NCI-H460 (cell line): ENCODE measurements at regions not wholly inside any gene's neighbourhood (a gene's known extent, or its start where the extent isn't known, plus 50 kb on each side); places are given as distances from the start of the nearest gene placed in this dataset.
"Not testable (repeated sequence)": the region's sequence is repeated elsewhere in the genome, so short reads cannot be mapped to it uniquely, and the experiment has no call there.

ENCODE experiments used
- DNase-seq: peaks from one replicate; pipeline ENCODE4 v3.0.0-alpha.2; 2016; ENCODE audit warnings: low read depth; ENCODE audit errors: extremely low read depth

- DNase-seq: no peak
These were observed 144.9 kb upstream of the FER start for GRCh38 chr5:108602830-108603229.

GRCh38 chr5:108590799-108591198, 156.9 kb upstream of the FER start:
- no peak for DNase-seq

GRCh38 chr5:108588323-108588722, 159.4 kb upstream of the FER start:
- no peak for DNase-seq

- no peak for DNase-seq
These were observed 159.9 kb upstream of the FER start for GRCh38 chr5:108587821-108588220.

- DNase-seq: no peak
These were observed 166.7 kb upstream of the FER start for GRCh38 chr5:108581026-108581425.

GRCh38 chr5:108579236-108579635, 168.5 kb upstream of the FER start:
- no peak for DNase-seq

GRCh38 chr5:108578791-108579190, 168.9 kb upstream of the FER start:
- DNase-seq: no peak

- DNase-seq: no peak
These were observed 180.3 kb upstream of the FER start for GRCh38 chr5:108567429-108567828.

- DNase-seq: no peak
These were observed 182.5 kb upstream of the FBXL17 start for GRCh38 chr5:108564441-108564840.

- no peak for DNase-seq
These were observed 180.2 kb upstream of the FBXL17 start for GRCh38 chr5:108562205-108562454.

GRCh38 chr5:108561416-108562204, 179.7 kb upstream of the FBXL17 start:
- no peak for DNase-seq

GRCh38 chr5:108560581-108560980, 178.7 kb upstream of the FBXL17 start:
- DNase-seq: no peak

GRCh38 chr5:108560166-108560565, 178.3 kb upstream of the FBXL17 start:
- no peak for DNase-seq

GRCh38 chr5:108558840-108559239, 176.9 kb upstream of the FBXL17 start:
- DNase-seq: not testable (repeated sequence)

GRCh38 chr5:108558142-108558541, 176.2 kb upstream of the FBXL17 start:
- DNase-seq: not testable (repeated sequence)

- DNase-seq: no peak
These were observed 175.8 kb upstream of the FBXL17 start for GRCh38 chr5:108557686-108558085.

GRCh38 chr5:108556441-108557145, 174.7 kb upstream of the FBXL17 start:
- no peak for DNase-seq

- no peak for DNase-seq
These were observed 167.0 kb upstream of the FBXL17 start for GRCh38 chr5:108548684-108549596.

- no peak for DNase-seq
These were observed 165.0 kb upstream of the FBXL17 start for GRCh38 chr5:108546939-108547338.

- no peak for DNase-seq
These were observed 163.4 kb upstream of the FBXL17 start for GRCh38 chr5:108545301-108545700.

GRCh38 chr5:108543486-108543885, 161.6 kb upstream of the FBXL17 start:
- no peak for DNase-seq
